H9 (cell line): ENCODE measurements at regions not wholly inside any gene's neighbourhood (a gene's known extent, or its start where the extent isn't known, plus 50 kb on each side); places are given as distances from the start of the nearest gene placed in this dataset.

Source experiments
- DNase-seq: peaks from one replicate; pipeline ENCODE4 v3.0.0-alpha.2; 2017
- H2AFZ ChIP-seq: one replicate; pipeline ENCODE4 v1.6.1; 2013; ENCODE audit warnings: mild to moderate bottlenecking, low read length, control low read depth, moderate library complexity
- H2AK5ac ChIP-seq: 2 replicates; pipeline ENCODE4 v1.6.1; 2013; ENCODE audit warnings: low read length, control low read depth, mixed read lengths; ENCODE audit not compliant: insufficient read length
- H2BK120ac ChIP-seq: one replicate; pipeline ENCODE4 v1.6.1; 2013; ENCODE audit warnings: low read depth, mild to moderate bottlenecking, low read length, control low read depth, inconsistent platforms; ENCODE audit not compliant: poor library complexity, severe bottlenecking
- H2BK12ac ChIP-seq: 2 replicates; pipeline ENCODE4 v1.6.1; 2013; ENCODE audit warnings: low read length, control low read depth, mixed read lengths, low read depth; ENCODE audit not compliant: insufficient read length
- H2BK15ac ChIP-seq: 2 replicates; pipeline ENCODE4 v1.6.1; 2013; ENCODE audit warnings: low read depth, low read length, control low read depth
- H2BK20ac ChIP-seq: one replicate; pipeline ENCODE4 v1.6.1; 2013; ENCODE audit warnings: low read depth, mild to moderate bottlenecking, low read length, control low read depth, inconsistent platforms; ENCODE audit not compliant: poor library complexity, severe bottlenecking
- H2BK5ac ChIP-seq: 2 replicates; pipeline ENCODE4 v1.6.1; 2013; ENCODE audit warnings: low read length, control low read depth, mixed read lengths; ENCODE audit not compliant: insufficient read length
- H3K14ac ChIP-seq: 2 replicates; pipeline ENCODE4 v1.6.1; 2013; ENCODE audit warnings: low read length, control low read depth; ENCODE audit not compliant: insufficient read depth
- H3K18ac ChIP-seq: 2 replicates; pipeline ENCODE4 v1.6.1; 2013; ENCODE audit warnings: low read depth, mild to moderate bottlenecking, mixed read lengths, low read length, control low read depth; ENCODE audit not compliant: insufficient read length
- H3K23ac ChIP-seq: 2 replicates; pipeline ENCODE4 v1.6.1; 2013; ENCODE audit warnings: low read length, control low read depth, mixed read lengths, low read depth; ENCODE audit not compliant: insufficient read length
- H3K23me2 ChIP-seq: 2 replicates; pipeline ENCODE4 v1.6.1; 2013; ENCODE audit warnings: low read depth, mild to moderate bottlenecking, mixed read lengths, low read length, control low read depth; ENCODE audit not compliant: insufficient read length, poor library complexity, severe bottlenecking
- H3K27ac ChIP-seq: 2 replicates; pipeline ENCODE4 v1.5.1; 2013; ENCODE audit warnings: low read length, control low read depth, mixed read lengths, low read depth; ENCODE audit not compliant: insufficient read length
- H3K27me3 ChIP-seq: 2 replicates; pipeline ENCODE4 v1.6.1; 2013; ENCODE audit warnings: low read length, control low read depth, inconsistent platforms; ENCODE audit not compliant: insufficient read depth
- H3K4ac ChIP-seq: 2 replicates; pipeline ENCODE4 v1.6.1; 2013; ENCODE audit warnings: low read depth, mild to moderate bottlenecking, control low read depth, inconsistent platforms, low read length, moderate library complexity
- H3K4me1 ChIP-seq: 2 replicates; pipeline ENCODE4 v1.6.1; 2013; ENCODE audit warnings: low read length, control low read depth, inconsistent platforms; ENCODE audit not compliant: insufficient read depth
- H3K4me2 ChIP-seq: 2 replicates; pipeline ENCODE4 v1.6.1; 2013; ENCODE audit warnings: low read length, control low read depth, mixed read lengths; ENCODE audit not compliant: insufficient read length, insufficient read depth
- H3K56ac ChIP-seq: 2 replicates; pipeline ENCODE4 v1.6.1; 2013; ENCODE audit warnings: low read depth, mild to moderate bottlenecking, mixed read lengths, low read length, control low read depth; ENCODE audit not compliant: insufficient read length
- H3K79me1 ChIP-seq: 2 replicates; pipeline ENCODE4 v1.6.1; 2013; ENCODE audit warnings: low read depth, mild to moderate bottlenecking, moderate library complexity, low read length, control low read depth, inconsistent platforms; ENCODE audit not compliant: insufficient read depth, poor library complexity, severe bottlenecking
- H3K79me2 ChIP-seq: 2 replicates; pipeline ENCODE4 v1.6.1; 2013; ENCODE audit warnings: low read length, control low read depth, inconsistent platforms; ENCODE audit not compliant: insufficient read depth
- H3K9ac ChIP-seq: 2 replicates; pipeline ENCODE4 v1.6.1; 2013; ENCODE audit warnings: low read length, control low read depth, mixed read lengths; ENCODE audit not compliant: insufficient read length; ENCODE audit errors: extremely low read depth
- H3K9me3 ChIP-seq: one replicate; pipeline ENCODE4 v1.6.1; 2013; ENCODE audit warnings: low read depth, low read length, inconsistent platforms; ENCODE audit not compliant: control insufficient read depth
- H3T11ph ChIP-seq: one replicate; pipeline ENCODE4 v1.6.1; 2013; ENCODE audit warnings: mild to moderate bottlenecking, low read length, control low read depth, inconsistent platforms
- H4K20me1 ChIP-seq: one replicate; pipeline ENCODE4 v1.6.1; 2013; ENCODE audit not compliant: control insufficient read depth, insufficient read length, insufficient read depth
- H4K5ac ChIP-seq: 2 replicates; pipeline ENCODE4 v1.6.1; 2013; ENCODE audit warnings: low read depth, mild to moderate bottlenecking, mixed read lengths, low read length, control low read depth; ENCODE audit not compliant: insufficient read length
- H4K8ac ChIP-seq: replicated peaks from 2 replicates; pipeline ENCODE4 v1.6.1; 2013; ENCODE audit warnings: low read length, control low read depth, mixed read lengths, low read depth; ENCODE audit not compliant: insufficient read length
- H4K91ac ChIP-seq: 2 replicates; pipeline ENCODE4 v1.6.1; 2013; ENCODE audit warnings: low read depth, mild to moderate bottlenecking, moderate library complexity, mixed read lengths, low read length, control low read depth; ENCODE audit not compliant: insufficient read length
- H3K27ac Mint-ChIP-seq, 3 experiments: 2 replicates in 2 of 3; 3 replicates in 1 of 3; pipeline ENCODE4 v1.8.0; 2020 to 2021; ENCODE audit warnings: mixed read lengths in 3 of 3, mild to moderate bottlenecking in 1 of 3, moderate library complexity in 1 of 3
- H3K27me3 Mint-ChIP-seq: 2 replicates; pipeline ENCODE4 v1.8.0; 2021; ENCODE audit warnings: low read depth, mild to moderate bottlenecking, moderate library complexity, mixed read lengths
- H3K36me3 Mint-ChIP-seq, 3 experiments: 2 replicates in 2 of 3; 3 replicates in 1 of 3; pipeline ENCODE4 v1.8.0; 2020 to 2021; ENCODE audit warnings: low read depth in 3 of 3, mixed read lengths in 3 of 3; ENCODE audit not compliant: insufficient read depth in 1 of 3
- H3K4me1 Mint-ChIP-seq, 2 experiments: 2 replicates each; pipeline ENCODE4 v1.8.0; 2020; ENCODE audit warnings: mixed read lengths in 2 of 2
- H3K4me3 Mint-ChIP-seq, 2 experiments: 2 replicates in 1 of 2; 3 replicates in 1 of 2; pipeline ENCODE4 v1.8.0; 2020 to 2021; ENCODE audit warnings: mild to moderate bottlenecking in 2 of 2, mixed read lengths in 2 of 2, moderate library complexity in 1 of 2
- H3K9me3 Mint-ChIP-seq, 2 experiments: 2 replicates in 1 of 2; 3 replicates in 1 of 2; pipeline ENCODE4 v1.8.0; 2020; ENCODE audit warnings: mild to moderate bottlenecking in 2 of 2, mixed read lengths in 2 of 2, moderate library complexity in 1 of 2
- WGBS: extraction: QIAGEN DNeasy Blood & Tissue Kit; methylation state at CpG from one replicate; pipeline ENCODE4 v1.1.7; 2013; ENCODE audit warnings: missing lambda C conversion rate, low lambda C conversion rate, mixed read lengths; ENCODE audit not compliant: insufficient read length; ENCODE audit errors: extremely low coverage; 5-methylcytosine and 5-hydroxymethylcytosine counted together
- TF ChIP-seq, protein P1 (sequence below): fragments of 200-600 bp; sonication (generic); conservative IDR thresholded peaks from 3 replicates; pipeline ENCODE4 v1.8.0; 2021; ENCODE audit warnings: antibody characterized with exemption, mild to moderate bottlenecking

DNA sequence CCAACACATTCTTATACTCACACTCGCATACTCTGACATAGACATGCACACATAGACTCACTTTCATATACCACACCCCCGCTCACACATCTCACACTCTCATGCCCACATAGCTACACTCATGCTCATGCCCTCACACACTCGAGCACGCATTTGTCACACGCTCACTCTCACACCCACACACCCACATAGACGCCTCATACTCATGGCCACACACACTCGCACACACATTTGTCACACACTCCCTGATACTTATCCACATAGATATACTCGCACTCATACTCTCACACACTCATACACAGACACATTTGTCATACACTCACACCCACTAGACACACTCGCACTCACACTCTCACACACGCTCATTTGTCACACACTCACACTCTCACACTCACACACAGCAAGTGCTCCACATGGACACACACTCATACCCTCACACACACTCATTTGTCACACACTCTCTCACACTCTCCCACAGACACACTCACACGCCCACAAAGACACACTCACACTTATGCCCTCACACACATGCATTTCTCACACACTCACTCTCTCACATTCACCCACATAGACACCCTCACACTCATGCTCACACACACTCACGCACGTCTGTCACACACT lies 50.9 kb downstream of the TNP1 start:
- Histone ChIP-seq H4K91ac (no peak overlapping the region), H2BK5ac (no peak overlapping the region), H2BK15ac (no peak overlapping the region), H3K27me3 (no peaks in the 10 kb centered on the region; the same call in 1 of the 2 replicates), H2BK12ac (no peak overlapping the region), H3K79me2 (no peaks in the 10 kb centered on the region), H3K9ac (no peak overlapping the region), H3K18ac (no peak overlapping the region), H3K27ac (no peak overlapping the region), H3K23me2 (no peaks in the 10 kb centered on the region), H3K79me1 (no peaks in the 10 kb centered on the region), H3K56ac (no peak overlapping the region), H4K8ac (no peak overlapping the region), H3K14ac (no peak overlapping the region), H3T11ph (no peak overlapping the region), H2AFZ (no peak overlapping the region), H4K5ac (no peak overlapping the region), H4K20me1 (peaks cover 2% of the 10 kb centered on the region), H2BK20ac (no peak overlapping the region), H2BK120ac (no peak overlapping the region), H2AK5ac (no peak overlapping the region), H3K23ac (no peak overlapping the region), H3K9me3 (no peaks in the 10 kb centered on the region), H3K4ac (no peak overlapping the region), H3K4me1 (no peaks in the 10 kb centered on the region), H3K4me2 (no peak overlapping the region)
- DNase-seq = no peak
- H3K4me1 Mint-ChIP-seq = no peaks in the 10 kb centered on the region
- H3K36me3 Mint-ChIP-seq = no peaks in the 10 kb centered on the region; a peak in 1 of 7 replicates
- H3K9me3 Mint-ChIP-seq = no peaks in the 10 kb centered on the region
- H3K4me3 Mint-ChIP-seq = no peak overlapping the region
- peaks cover 1% of the 10 kb centered on the region for H3K27me3 Mint-ChIP-seq
- no peak overlapping the region for H3K27ac Mint-ChIP-seq
- TF ChIP-seq, protein P1, sequence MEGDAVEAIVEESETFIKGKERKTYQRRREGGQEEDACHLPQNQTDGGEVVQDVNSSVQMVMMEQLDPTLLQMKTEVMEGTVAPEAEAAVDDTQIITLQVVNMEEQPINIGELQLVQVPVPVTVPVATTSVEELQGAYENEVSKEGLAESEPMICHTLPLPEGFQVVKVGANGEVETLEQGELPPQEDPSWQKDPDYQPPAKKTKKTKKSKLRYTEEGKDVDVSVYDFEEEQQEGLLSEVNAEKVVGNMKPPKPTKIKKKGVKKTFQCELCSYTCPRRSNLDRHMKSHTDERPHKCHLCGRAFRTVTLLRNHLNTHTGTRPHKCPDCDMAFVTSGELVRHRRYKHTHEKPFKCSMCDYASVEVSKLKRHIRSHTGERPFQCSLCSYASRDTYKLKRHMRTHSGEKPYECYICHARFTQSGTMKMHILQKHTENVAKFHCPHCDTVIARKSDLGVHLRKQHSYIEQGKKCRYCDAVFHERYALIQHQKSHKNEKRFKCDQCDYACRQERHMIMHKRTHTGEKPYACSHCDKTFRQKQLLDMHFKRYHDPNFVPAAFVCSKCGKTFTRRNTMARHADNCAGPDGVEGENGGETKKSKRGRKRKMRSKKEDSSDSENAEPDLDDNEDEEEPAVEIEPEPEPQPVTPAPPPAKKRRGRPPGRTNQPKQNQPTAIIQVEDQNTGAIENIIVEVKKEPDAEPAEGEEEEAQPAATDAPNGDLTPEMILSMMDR = no peak
- WGBS = 100% methylated on average over 6 of the region's 13 CpGs
